SHP77 (cell line): ENCODE measurements at regions not wholly inside any gene's neighbourhood (a gene's known extent, or its start where the extent isn't known, plus 50 kb on each side); places are given as distances from the start of the nearest gene placed in this dataset.

Source experiments
- DNase-seq, 2 experiments: peaks; one replicate each; lab custom pipeline; 2025; lab: John Stamatoyannopoulos, UW

DNA sequence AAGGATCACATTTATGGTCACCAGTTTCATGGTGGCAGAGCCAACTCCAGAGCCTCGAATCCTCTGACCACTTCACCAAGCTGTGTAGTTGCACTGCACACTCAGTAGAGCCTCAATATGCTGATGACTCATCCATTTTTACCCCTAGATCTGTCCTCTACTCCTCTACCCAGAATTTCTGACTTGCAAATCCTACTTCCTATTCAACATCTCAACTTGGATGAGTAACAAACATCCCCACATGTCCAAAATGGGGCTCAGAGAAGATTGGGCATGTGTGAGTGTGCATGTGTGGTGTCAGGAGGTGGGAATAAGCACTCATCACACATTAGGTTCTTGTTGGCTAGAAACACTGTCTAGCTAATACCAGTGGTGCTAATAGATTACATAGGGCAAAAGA lies 57.8 kb upstream of the IGFBP2 start:
- DNase-seq = no peak

DNA sequence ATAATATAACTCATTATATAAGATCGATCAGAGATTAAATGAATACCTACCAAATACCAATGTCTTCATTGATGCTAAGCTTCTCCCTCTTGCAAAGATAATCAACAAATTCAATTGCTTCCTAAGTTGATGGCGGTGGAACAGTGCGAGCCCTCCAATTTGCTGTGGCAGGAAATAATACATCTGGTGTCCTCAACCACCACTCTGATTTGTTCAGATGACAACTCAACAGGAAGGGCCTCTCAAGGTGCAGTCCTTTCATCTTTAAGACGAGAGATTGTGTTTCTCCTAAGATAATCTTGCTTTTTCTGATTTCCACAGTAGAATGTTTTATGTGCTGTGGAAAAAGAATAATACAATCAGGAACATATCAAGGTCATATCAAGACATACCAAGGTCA lies 56.6 kb upstream of the IGFBP2 start:
- no peak for DNase-seq

GRCh38 chr2:216578325-216578724 lies 54.9 kb upstream of the IGFBP2 start:
- no peak for DNase-seq

DNA sequence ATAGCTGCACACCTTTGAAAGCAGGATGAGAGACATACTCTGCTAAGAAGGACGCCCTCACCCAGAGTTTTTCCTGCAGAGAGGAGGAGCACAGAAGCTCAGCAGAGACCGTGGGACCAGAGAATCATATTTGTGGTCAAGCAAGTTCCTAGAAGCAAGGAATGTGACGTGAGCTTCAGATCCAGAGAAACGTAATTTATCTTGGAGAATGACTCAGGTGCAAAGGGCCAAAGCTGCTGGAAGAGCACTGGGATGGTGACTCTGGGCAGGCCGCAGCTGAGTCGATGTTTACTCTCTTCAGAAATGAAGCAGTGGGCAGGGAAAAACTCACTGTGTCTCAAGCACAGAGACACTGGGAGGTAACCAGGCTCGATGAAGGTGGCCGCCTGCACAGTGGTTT lies 50.1 kb upstream of the IGFBP2 start:
- no peak for DNase-seq
